ENCODE measurements at regions not wholly inside any gene's neighbourhood (a gene's known extent, or its start where the extent isn't known, plus 50 kb on each side); places are given as distances from the start of the nearest gene placed in this dataset.
A peak's percentile ranks its signal among the peaks of the same experiment; 100 is the strongest.

- DNase-seq: no peak
Observed at GRCh38 chr13:40316301-40316700, 350.1 kb downstream of the FOXO1 start.

DNA sequence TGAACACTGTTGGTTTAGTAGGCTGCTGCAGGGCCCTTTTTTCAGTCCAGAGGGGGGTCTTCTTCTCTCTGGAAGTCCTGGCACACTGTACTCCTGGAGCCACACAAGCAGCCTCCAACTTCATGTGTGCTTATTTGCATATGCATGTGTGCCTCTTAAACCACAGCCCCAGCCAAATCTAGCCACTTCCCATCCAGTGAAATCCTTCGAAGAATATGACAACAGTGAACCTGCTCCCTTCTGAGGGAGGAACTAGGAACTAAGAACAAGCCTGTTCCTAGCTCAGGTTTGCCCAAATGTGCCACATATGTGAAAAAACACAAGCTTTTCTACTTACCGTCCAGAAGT, 348.5 kb downstream of the FOXO1 start:
- DNase-seq: no peak

GRCh38 chr13:40318366-40318765, 348.1 kb downstream of the FOXO1 start:
- DNase-seq: peak; percentile 71

GRCh38 chr13:40319699-40320579, 346.5 kb downstream of the FOXO1 start:
- no peak for DNase-seq

GRCh38 chr13:40328091-40328490, 338.4 kb downstream of the FOXO1 start:
- DNase-seq: no peak

GRCh38 chr13:40329781-40330485, 336.5 kb downstream of the FOXO1 start:
- DNase-seq: no peak

GRCh38 chr13:40330950-40331349, 335.5 kb downstream of the FOXO1 start:
- no peak for DNase-seq

- DNase-seq: no peak
Observed at GRCh38 chr13:40331802-40332201, 334.6 kb downstream of the FOXO1 start.

DNA sequence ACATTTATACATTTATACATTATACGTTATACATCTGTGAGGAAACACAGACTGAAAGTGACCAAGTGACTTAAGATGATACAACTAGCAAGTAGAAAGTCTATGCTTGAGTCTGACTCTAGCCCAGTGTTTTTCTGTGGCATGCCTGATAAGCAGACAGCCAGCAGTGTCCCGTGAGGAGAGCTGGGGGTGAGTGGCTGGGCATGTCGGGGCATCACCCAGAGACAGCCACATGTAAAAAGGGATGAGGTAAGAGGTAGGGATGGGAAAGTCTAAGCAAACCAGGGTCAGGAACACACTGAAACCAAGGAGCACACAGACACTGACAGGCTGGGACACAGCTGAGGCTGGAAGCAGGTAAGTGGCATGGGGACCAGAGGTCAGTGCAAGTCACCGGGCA, 333.2 kb downstream of the FOXO1 start:
- no peak for DNase-seq

DNA sequence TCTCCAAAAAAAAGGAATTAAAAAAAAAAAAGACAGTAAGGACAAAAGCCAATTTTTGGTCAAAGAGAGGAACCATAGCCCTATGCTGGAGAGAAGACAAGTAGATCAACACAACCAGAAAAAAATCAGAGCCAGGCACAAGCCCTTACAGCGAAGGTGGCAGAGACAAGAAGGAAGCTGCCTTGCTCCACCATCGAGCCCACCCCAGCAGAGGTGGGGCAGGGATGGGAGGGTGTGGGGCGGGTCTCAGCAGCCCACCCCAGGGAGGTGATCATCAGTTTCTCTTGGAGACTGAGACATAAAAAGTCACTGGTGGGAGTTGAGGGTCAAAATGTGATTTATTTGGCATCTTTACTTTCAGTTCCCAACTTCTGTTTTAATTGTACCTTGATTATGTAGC, 332.4 kb downstream of the FOXO1 start:
- DNase-seq: no peak

GRCh38 chr13:40334616-40335015, 331.8 kb downstream of the FOXO1 start:
- no peak for DNase-seq

DNA sequence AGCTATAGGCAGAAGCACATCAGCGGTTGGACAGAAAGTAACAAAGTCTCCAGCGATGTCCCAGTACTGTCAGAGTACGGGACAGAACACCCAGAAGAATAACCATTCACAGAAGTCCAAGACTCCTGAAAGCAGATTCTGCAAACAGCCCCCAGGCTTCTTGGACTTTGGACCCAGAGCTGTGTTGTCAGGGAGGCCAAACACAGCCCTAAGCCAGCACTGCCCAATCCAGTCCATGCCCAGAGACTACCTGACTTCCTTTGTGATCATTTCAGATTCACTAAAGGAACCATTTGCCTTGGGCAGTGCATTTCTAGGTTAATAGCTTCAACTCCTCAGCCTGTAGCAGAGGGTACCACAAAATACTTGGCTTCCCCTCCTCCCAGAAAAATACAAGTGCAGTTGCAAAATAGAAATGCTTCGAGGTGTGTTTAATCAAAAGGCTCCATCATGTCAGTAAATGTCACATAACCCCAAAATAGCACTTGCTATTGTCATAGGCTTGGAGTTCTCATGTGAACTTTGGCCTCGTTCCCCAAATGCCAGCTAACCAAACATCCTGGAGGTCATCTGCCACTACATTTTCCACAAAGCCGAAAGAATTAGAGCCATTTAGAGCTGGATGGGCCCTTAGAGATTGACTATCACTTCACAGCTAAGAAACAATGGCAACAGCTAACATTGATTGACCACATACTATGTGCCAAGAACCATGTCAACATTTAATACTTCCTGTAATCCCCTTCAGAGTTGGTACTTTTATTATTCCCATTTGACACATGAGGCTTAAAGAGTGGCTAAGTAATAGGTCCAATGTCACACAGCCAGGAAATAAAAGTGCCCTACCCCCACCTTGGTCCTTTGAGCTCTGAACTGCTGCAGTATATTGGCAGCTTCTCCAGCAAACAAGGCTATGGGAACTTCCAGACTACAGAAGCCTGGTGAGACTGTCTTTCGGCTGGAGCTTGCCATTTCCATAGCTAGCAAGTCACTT, 329.9 kb downstream of the FOXO1 start:
- peak; percentile 34 for DNase-seq

DNA sequence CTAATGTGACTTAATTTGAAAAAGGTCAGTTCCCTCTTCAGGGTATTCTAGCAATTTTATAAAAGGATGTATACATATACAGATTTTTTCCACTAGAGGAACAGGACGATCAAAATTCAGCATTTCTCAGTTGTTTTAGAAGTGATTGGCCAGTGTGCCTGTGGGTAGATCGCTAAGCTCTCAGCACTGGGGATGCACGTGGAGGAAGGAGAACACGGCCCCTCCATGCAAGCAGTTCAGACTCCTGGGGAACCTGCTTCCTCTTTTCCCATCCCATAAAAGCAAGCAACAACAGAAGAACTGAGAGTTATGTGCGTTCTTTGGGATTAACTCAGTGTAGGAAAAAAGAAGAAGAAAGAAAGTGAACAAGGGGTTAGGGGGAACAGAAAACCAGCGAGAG, 328.8 kb downstream of the FOXO1 start:
- DNase-seq: no peak

- no peak for DNase-seq
Observed at GRCh38 chr13:40338217-40338616, 328.2 kb downstream of the FOXO1 start.

DNA sequence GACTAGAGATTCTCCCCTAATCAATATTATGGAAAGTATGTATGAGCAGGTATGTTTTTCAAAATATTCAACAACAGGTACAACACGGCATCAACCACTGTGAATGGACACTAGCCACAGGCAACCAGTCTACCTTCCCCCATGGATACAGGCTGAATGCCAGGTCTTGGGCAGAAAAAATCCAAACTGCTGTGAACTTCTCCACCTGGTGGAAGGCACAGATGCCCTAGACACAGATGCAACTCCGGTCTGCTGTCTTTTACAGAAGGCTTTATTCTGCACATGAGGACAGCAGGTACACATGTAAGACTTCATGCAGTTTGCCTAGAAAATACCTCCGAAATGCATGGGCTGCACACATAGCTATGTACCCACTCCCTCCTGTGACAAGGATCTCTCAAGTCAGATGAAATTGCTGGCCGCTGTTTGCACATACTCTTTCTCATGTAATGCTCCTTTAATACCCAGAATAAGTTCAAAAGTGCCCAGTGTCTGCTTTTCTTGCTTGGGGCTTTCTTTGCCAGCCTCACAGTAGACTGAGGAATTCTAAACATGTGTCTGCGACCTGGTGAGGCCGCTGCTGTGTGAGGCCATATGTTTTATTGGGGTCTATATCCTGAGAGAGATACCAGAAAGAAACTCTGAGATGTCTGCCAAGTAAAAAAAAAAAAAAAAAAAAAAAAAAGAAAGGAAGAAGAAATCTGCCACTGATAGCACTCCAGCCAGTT, 325.9 kb downstream of the FOXO1 start:
- no peak for DNase-seq

- DNase-seq: no peak
Observed at GRCh38 chr13:40341096-40341471, 325.4 kb downstream of the FOXO1 start.

DNA sequence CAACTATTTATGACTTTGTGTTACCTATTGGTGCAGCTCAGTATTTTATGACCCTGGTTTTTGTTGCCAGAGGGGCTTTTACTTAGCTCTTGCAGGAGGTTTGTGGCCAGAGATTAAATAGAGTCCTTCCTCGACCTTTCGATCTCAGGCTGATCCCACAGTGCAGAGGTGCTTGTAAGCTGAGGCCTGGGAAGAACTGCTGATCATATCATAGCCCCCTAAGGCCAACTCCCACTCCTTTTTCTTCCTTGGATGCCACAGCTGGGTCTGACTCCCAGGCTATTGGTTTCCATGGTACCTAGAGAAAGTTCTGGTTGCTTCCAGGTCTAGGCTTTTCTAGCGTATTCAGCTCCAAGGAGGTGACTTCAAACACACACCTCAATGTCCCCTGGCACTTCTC, 324.9 kb downstream of the FOXO1 start:
- no peak for DNase-seq

- DNase-seq: no peak
Observed at GRCh38 chr13:40342461-40342860, 324.0 kb downstream of the FOXO1 start.

- no peak for DNase-seq
Observed at GRCh38 chr13:40342901-40343300, 323.5 kb downstream of the FOXO1 start.

DNA sequence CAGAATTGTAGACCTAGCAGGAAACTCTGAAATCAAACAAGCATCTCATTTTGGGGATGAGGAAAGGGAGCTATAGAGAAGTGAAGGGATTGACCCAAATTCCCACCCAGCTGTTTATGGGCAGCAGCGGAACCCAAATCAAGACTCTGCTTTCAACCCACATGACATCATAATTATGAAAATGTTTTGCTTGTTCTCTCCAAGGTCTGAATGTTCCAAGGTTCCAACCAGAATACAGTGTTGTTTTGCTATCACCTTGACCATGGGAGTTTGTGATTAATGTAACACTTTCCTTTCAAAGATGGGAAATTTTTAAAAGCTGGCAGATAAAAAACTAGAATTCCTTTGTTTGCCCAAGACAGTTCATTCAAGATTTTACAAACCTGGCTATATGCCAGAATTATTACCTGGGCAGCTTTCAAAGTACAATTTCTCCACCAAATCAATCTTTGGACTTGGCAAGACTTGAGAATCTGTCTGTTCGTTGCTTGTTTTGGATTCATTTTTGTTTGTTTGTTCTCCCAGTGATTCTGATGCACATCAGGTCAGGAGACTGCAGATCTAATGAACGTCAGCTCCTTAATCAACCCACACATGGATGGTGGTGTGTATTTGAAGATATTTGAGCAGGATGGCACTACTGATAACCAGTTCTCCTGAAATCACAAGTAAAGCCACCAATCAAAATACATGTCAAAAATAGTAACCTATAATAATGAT, 322.7 kb downstream of the FOXO1 start:
- no peak for DNase-seq

DNA sequence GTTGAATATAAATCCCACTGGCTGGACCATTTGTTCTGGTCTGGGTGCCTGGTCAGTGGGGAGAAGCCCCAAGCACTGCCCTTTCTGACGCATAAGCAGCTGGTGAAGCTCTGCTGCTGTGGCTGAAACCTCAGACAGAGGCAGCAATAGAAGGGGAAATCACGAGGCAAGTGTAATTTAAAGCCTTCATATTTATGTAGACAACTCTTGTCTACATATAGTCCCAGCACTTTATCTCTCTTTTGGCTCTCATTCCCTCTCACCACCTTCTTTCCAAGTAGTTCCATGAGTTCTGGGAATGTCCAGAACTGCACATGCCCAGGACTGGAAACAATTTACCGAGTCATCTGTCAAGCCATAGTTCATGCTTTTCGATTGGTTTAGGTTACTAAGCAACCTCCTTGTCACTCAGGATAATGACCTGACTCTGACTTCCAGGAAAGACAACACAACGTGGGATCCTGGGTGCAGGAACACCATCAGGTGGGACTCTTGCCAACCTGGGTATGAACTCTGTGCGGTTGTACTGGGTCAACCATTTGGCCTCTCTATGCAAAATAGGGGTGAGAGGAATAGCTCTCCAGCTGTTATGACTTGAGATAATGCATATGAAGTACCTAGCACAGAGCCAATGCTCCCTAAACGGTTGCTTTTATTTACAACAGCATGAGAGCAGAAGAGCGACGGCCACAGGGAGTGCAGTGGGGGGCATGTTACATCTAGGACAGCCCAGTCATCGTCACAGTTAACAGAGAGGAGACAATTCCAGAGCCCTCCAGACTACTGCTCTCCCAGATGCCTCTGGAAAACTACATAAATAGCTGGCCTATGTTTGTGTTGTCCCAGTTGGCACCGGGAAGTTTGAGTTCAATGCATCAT, 321.9 kb downstream of the FOXO1 start:
- DNase-seq: no peak
